Activated T-helper 1 cell treated with Interleukin-2 at 50 U/mL for 16 hours (primary cell): ENCODE measurements at regions not wholly inside any gene's neighbourhood (a gene's known extent, or its start where the extent isn't known, plus 50 kb on each side); places are given as distances from the start of the nearest gene placed in this dataset.

Source experiments
- DNase-seq: peaks from one replicate; pipeline ENCODE4 v3.0.0-alpha.2; 2020; ENCODE audit warnings: low read depth

GRCh38 chr20:1712634-1713624, 55.4 kb upstream of the SIRPG start:
- DNase-seq, result no peak

GRCh38 chr20:1711826-1712601, 54.4 kb upstream of the SIRPG start:
- DNase-seq, result no peak

GRCh38 chr20:1711266-1711665, 53.7 kb upstream of the SIRPG start:
- DNase-seq, result no peak

GRCh38 chr20:1710484-1710883, 52.9 kb upstream of the SIRPG start:
- DNase-seq, result no peak

GRCh38 chr20:1707588-1708449, 50.2 kb upstream of the SIRPG start:
- DNase-seq, result no peak
